GM18861 (cell line): ENCODE measurements at regions not wholly inside any gene's neighbourhood (a gene's known extent, or its start where the extent isn't known, plus 50 kb on each side); places are given as distances from the start of the nearest gene placed in this dataset.

Experiments
- ATAC-seq: cut with Tn5 transposase; IDR thresholded peaks from one replicate; pipeline ENCODE4 v1.9.1; 2021; ENCODE audit not compliant: unreplicated experiment

DNA sequence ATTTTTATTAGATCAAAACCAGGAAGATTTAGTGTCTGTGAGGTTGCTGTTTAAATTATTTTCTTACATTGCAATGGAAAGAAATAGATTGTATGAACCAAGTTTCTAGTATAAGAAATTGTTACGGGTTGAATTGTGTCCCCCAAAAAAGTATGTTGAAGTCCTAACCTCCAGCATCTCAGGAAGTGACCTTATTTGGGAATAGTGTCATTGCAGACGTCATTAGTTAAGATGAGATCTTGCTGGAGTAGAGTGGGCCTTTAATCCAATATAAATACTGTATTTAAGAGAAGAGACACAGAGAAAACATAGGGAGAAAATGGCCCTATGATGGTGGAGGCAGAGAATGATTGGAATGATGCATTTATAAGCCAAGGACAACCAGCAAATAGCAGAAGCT lies 188.7 kb upstream of the SAMSN1 start:
- ATAC-seq = no peak

DNA sequence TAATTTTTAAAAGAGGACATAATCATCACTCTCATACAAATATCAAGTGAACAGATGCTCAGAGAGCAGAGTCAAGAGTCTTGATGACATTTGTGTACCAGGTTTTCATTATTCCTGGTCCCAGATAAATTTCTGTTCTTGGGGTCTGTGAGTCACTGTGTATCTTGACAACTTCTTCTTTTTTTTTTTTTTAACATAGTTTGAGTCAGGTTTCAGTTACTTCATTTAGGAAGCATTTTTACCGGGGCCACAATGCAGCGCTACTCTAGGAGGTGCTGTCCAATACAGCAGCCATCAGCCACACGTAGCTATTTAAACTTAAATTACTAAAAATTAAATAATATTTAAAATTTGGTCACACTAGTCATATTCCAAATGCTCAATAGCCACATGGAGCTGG lies 188.1 kb upstream of the SAMSN1 start:
- no peak for ATAC-seq

GRCh38 chr21:14725219-14725618 lies 179.1 kb upstream of the SAMSN1 start:
- ATAC-seq = no peak

GRCh38 chr21:14722841-14723483 lies 176.8 kb upstream of the SAMSN1 start:
- ATAC-seq = no peak

DNA sequence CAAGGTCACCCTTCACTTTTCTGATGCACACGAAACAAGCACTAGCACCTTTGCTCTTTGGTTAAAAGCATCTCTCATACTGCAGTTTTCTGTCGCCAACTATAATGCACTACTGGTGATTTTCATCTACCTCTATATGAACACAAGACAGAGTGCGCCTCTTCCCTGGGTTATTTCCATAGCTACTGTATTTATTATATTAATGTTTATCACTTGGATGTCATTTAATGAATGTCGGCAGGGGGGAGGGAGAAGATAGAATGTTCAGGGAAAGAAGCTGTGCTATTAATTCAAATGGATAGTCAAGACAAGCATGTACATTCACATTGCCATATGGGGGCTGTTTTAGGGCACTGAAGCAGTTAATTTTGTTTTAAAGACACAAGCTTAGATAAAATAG lies 174.1 kb upstream of the SAMSN1 start:
- ATAC-seq = no peak

DNA sequence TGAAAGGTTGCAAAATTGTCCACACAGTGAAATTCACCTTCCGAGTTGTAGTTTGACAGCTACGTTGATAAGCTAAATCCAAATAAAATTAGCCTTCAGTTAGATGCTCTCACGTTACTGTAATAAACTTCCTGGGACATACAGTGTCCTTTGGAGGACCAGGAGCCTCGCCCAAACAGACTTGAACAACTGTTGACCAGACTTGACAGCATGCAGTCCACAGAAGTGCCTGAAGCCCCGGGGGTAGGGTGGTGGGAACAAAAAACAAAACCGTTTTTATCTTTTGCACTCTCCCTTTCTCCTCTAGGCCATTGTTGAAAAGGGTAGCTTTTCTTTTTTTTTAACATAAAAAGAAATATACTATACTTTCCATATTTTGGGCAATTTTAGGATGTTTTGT lies 172.8 kb upstream of the SAMSN1 start:
- ATAC-seq = no peak

DNA sequence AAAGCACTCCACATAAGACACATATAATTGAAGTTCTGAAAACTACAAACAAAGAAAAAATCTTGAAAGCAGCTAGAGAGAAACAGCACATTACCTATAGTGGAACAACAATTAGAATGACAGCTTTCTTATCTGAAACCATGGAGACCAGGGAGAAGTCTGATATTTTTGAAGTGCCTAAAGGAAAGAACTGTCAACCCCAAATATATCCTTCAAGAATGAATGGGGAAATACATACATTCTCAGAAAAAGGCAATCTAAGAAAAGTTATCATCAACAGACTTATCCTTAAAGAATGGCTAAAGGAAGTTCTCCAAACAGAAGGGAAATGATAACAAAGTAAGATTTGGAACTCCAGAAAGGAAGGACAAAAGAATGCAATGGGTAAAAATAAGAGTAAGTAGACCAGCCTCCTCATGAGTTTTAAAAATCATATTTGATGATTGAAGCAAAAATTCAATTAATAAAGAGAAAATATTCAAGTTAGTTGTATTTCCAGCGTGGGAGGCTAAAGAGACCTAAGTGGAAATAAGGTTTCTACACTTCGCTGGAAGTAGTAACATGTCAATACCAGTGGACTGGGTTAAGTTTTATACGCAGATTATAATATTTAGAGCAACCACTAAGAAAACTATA lies 170.8 kb upstream of the SAMSN1 start:
- ATAC-seq = no peak

DNA sequence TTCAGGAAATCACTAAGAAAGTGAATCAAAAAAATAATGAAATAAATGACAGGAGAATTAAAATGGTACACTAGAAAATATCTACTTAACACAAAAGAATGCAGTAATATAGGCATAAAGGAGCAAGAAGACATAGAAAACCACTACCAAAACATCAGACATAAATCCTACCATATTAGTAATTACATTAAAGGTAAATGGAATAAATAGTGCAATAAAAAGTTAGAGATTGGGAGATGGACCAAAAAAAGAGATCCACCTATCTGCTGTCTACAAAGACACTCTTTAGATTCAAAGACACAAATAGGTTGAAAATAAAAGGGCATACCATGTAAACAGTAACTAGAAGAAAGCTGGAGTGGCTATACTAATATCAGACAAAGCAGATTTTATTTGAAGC lies 167.0 kb upstream of the SAMSN1 start:
- no peak for ATAC-seq

GRCh38 chr21:14712121-14712715 lies 166.1 kb upstream of the SAMSN1 start:
- ATAC-seq = no peak

DNA sequence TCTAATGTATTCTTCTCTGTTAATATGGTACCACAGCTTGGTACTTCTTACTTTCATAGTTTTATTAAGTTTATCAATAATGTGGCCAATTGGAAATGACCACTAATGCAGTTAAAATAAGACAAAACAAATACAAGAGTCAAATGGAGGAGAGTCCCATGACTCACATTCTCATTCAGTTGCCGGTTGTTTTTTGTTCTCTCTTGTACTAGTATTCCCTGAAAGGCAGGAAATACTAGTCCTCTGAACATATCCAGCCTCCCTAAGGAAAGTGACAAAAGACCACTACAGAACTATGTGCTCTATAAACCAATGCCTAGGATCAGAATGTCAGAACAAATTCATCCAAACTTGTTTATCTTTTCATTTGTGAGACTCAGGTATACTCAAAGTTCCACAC lies 165.2 kb upstream of the SAMSN1 start:
- ATAC-seq = no peak

GRCh38 chr21:14707511-14708020 lies 161.5 kb upstream of the SAMSN1 start:
- ATAC-seq = no peak

DNA sequence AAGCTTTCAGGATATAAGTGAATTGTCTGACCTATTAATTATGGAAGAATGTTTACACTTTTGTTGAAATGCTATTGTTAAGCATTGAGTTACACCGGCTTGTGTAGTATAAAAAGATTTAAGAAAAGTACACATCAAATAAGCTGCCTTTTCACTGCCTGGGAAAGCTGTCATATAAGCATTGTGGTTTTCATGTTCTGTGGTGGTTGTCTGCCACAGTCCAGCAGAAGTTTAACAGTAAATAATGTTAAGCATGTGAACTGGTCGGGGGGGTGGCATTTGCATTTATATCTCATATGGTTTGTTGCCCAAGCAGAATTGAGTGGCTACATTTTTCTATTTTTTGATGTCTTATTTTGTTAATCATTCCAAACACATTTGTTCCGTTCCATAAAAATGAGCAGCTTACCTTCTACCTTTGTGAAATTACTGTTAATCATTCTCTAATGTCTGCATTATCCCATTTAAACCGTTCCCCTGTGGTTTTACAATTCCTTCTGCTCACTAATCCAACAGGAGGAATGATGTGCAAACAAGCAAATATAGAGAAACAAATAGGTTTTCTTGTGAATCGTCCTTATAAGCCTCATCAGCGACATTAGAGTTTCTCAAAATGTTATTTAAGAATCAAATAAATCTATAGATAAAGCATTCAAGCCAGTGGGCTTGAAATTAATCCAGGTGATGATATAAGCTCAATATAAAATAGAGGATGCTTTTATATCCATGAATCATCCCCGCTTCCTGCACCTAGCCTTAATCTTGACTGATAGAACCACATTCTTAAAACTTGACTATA lies 160.8 kb upstream of the SAMSN1 start:
- no peak for ATAC-seq

DNA sequence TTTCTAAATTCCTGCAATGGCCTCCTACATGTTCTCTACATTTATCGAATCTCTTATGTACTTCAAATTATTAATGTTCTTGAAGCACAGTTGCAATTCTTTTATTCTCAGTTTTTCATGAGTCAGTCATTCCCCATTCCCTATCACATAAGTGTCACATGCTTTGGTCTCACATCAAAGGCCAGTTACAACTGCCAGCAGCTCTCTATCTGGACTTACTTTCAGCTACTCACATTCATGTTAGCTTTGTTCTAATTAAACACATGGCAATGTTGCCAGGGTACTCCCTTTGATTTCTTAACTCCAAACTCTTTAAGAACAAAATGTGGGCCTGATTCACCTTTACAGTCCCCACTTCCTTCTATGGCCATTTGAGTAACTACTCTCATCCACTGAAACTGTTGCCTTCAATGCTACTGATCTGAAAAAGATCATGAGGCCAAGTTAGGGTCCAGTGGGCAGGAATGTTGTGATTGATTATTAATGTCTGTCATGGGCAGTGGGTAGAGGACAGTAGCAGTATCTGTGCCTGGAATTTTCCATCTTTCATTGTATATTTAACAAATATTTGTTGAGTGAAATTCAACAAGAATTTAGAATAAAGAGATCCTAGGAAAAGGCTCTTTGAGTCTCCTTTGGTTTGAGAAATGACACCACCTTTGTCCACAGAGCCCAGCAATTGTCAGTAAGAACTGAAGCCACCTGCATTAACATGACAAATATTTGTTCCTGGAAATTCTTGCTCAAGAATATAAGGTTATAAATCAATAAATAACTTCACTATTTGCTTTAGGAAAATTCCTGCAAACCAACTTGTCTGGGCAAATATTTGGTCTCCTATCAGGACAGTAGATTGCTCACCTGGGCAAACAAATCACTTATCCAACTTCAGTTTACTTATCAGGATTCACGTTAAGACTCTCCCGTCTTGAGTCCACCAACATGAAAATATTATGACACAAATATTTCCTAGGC lies 153.6 kb upstream of the SAMSN1 start:
- no peak for ATAC-seq

DNA sequence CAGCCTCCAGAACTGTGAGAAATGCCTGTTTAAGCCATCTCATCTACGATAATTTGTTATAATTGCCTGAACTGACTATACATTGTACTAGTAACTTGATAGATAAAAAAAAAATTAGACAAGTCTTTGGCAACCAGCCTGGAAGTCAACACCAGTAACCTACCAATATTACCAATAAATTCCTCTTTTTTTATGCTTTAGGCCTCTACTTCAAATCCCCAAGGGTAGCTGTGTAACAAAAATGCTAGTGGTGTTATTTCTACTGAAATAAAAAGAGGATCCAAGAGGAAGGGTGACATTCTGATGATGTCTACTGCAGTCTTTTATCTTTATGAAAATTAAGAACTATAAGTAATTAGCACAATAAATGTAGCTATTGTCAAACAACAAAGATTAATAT lies 151.7 kb upstream of the SAMSN1 start:
- no peak for ATAC-seq

GRCh38 chr21:14694817-14695216 lies 148.7 kb upstream of the SAMSN1 start:
- ATAC-seq = no peak

- no peak for ATAC-seq
Observed at GRCh38 chr21:14693997-14694396, 147.9 kb upstream of the SAMSN1 start.

- ATAC-seq = no peak
Observed at GRCh38 chr21:14691914-14692313, 145.8 kb upstream of the SAMSN1 start.

- no peak for ATAC-seq
Observed at GRCh38 chr21:14690886-14691285, 144.8 kb upstream of the SAMSN1 start.

DNA sequence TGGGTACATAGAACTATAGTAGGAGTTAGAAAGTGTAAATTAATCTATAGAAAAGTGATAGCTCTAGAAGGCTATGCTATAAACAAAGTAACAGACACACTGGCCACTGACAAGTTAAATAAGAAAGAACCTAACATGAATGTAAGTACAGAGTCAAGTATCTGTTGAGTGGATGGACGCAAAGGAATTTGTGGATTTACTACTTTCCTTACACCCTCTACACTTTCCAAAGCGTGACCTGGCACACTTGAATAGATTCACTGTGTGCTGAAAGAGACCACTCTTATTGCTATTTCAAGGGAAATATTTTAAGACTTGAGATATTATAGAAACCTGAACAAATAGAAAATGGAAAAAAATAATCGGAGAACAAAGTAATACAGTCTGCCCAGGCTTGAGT lies 142.8 kb upstream of the SAMSN1 start:
- no peak for ATAC-seq

- no peak for ATAC-seq
Observed at GRCh38 chr21:14688412-14688811, 142.3 kb upstream of the SAMSN1 start.

DNA sequence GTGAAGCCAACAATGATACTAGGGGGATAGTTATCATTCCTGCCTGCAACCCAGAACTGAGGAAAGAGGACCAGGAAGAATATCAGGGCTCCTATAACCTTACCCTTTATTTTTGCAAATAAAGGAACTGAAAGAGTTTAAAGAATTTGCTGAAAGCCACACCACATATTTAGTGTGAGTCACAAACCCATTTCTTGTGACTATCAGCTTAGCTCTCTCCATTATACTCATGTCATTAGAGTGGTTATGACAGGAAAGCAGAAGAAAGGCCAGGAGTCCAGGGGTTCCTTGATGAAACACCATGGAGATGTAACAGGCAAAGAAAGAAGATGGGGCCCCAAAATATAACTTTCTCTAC lies 141.1 kb upstream of the SAMSN1 start:
- peak; percentile 59 for ATAC-seq
